Stimulated activated CD8-positive, alpha-beta memory T cell treated with anti-CD3 and anti-CD28 coated beads, Interleukin-2, amount 100 ng/mL, for 1 hour (primary cell): ENCODE measurements at regions not wholly inside any gene's neighbourhood (a gene's known extent, or its start where the extent isn't known, plus 50 kb on each side); places are given as distances from the start of the nearest gene placed in this dataset.
A peak's percentile ranks its signal among the peaks of the same experiment; 100 is the strongest.

Source experiments
- DNase-seq, 2 donors: peaks; one replicate each; pipeline ENCODE4 v3.0.0-alpha.2; 2020; ENCODE audit warnings: low read depth in 2 of 2

GRCh38 chr11:45062974-45063635 is 83.3 kb upstream of the PRDM11 start:
- no peak for DNase-seq

DNA sequence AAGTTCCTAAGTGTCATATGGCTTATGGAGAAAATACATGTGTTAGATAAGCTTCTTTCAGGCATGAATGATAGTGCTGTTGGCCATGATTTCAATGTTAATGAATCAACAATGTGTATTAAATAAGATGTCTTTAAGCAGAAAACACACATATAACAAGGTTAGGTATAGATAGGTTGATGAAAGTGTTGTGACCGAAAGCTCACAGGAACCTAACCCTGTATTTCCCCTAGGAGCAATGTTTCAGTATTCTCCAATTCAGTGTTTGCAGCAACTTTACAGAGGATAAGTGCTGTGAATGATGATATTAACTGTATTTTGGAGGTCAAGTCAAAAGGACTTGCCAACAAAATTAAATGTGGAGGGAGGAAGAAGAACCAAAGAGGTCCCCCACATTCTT is 82.8 kb upstream of the PRDM11 start:
- no peak for DNase-seq

GRCh38 chr11:45067966-45068365 is 78.5 kb upstream of the PRDM11 start:
- no peak for DNase-seq

DNA sequence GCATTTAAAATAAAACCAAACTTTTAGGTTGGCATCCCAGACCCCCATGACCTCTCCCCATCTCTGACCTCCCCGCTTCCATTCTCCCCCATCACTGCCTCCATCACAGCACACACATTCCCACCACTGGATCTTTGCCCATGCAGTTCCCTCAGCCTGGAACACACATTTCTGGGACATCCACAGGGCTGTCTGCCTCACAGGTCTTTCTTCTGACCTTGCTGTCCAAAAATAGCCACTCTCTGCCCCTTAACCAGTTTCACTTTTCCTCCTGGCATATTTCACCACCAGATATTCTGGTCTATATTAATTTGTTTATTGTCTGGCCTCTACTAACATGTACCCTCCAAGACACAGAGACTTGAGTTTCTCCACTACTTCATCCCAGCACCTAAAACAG is 75.2 kb upstream of the PRDM11 start:
- DNase-seq = no peak

- DNase-seq = no peak
Observed at GRCh38 chr11:45073685-45074141, 72.7 kb upstream of the PRDM11 start.

DNA sequence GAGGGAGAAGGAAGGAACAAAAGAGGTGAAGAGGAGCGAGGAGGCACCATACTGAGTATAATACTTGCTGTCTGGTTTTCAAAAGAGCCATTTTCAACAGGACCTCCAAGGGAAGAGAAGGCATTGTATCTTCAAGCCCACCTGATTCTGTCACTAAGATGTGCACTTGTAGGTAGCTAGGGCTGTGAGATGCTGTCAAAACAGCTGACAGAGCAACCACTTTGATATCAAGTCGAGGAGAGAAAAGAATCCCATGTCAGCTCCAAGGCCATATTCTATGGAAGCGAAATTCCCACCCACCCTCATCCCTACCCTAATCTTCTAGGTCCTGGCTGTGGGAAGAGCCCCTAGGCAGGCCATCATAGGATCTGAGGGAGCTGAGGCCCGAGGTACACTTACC is 70.9 kb upstream of the PRDM11 start:
- no peak for DNase-seq

GRCh38 chr11:45075952-45076351 is 70.5 kb upstream of the PRDM11 start:
- no peak for DNase-seq

DNA sequence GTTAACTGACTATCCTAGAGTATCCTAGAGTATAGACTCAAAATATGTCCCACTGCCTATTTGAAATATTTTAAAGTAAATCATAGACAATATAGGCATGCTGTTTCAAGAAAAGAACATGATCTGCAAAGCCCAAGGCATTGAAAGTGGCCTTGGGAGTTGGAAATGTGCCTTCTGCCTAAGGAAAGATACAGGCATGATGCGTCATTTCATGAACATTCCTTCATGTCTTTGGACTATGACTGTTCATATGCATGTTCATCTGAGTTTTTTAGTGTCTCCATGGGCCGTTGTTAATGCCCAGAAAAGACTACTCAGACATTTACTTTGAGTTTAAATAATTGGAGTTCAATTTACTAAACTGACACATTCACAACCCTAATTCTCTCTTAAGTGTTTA is 69.7 kb upstream of the PRDM11 start:
- DNase-seq = no peak

DNA sequence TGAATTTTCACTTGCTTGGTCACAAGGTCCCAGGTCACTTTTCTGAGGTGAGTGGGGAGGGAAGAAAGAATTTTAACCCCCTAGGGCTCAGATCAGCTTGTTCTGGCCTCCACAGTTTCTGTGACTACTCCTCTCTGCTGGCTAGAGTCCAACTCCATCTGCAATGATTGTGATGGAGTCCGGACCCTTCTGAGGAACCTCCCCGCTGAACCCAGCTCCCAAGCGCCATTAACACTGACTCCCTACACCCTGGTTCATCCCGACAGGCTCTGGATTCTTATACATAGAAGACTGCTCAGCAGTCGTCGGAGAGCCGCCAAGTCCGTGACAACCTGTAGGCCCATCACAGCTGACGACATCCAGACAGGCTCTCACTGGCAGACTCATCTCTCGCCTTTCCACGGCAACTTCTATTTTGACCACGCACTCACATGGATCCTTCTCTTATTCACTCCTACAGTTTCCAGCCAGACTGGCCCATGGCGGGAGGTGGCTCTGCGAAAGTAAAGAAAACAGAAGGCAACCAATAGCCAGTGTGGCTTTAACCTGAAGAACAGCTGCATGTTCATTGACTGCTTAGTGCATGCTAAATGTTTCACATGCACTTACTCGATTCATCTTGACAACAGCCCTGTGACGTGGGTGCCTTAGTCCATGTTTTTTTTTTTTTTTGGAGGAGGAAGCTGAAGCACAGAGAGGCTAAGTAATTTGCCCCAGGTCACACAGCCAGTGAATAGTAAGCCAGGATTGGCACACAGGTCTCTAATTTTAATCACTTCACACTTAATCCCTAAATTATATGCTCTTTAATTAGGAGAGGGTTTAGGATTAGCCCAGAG is 68.0 kb upstream of the PRDM11 start:
- DNase-seq = no peak

DNA sequence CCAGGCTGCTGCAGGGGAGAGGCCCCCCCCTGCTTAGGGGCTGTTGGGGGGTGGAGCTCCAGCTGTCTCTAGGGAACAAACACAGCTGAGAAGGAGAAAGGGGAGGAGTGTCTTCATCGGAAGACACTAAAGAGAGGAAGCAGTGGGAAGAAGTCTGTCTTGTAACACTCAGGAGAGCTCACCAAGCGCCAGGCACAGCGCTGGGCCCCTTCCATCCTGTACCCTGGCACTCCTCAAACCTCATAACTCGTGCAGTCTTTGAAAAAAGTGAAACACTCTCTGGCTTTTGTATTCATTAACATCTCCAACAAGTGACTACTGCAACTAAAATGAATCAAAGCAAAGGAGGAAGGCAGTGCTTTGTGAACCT is 67.4 kb upstream of the PRDM11 start:
- no peak for DNase-seq

- DNase-seq = no peak
Observed at GRCh38 chr11:45079567-45079942, 66.9 kb upstream of the PRDM11 start.

DNA sequence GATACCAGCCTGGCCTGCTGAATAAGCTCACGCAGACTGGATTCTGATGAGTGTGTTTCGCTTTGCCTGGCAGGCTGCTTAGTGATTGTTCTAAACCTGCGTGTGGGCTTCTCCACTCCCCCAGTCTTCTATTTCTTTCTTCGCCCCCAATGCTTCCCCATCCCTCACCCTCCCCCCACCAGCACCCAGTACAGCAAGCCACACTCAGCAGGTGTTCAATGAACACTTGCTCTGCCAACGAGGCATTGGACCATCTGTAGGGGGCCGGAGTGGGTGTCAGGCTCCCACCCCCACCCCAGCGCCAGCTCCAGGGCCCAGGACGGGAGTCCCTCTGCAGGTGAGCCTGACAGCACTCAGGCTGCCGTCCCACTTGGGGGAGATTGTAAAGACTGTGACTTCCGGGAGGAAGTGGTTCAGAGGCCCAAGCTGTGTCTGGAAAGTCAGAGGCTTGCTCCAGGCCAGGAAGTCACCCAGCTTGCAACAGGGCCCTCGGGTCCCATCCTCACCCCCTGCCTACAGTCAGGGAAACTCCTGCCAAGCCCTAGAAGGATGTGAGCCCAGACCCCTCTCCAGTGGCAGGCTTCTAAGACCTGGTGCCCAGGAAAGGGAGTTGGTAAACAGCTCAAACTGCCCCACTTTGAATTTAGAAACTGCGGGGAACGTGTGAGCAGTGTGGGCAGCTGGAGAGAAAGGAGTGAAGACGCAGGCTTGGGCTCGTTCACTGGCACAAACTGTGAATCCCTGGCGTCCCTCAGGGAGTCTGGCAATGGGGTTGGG is 66.3 kb upstream of the PRDM11 start:
- peak in 1 of 2 donors; percentile 20 for DNase-seq

DNA sequence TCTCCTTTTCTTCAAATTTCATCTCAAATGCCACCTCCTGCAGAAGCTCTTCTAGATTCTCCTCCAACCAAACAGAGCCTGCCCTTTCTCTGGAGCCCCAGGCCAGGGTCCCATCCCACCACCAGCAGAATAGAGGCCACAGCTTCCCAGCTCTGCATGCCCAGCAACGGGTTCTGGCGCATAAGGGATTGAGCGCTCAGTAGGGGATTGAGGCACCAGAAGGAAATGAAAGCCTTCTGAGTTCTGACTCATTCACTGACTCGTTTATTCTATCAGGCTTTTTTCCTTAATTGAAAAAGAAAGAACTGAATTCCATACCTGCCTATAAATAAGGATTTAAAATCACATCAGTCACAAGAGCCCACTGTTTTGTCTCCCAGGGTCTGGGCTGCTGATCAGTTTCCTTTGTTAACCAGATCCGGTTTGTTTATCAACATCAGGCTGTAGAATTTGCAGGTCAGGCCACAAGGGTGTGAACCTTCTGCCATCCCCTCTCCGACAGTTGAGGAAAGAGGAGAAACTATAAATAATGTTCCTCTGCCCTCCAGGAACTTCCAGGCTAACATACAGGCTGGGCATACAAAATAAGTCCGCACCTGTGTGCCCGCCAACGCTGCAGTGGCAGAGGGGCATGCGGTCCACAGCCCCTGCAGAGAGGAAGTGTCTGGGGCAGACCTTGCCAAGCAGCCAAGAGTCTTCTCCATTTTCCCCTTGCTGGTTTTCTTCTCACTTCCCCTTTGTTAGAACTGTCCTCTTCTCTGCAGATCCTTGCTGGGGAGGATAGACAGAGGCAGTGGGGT is 63.5 kb upstream of the PRDM11 start:
- no peak for DNase-seq

- DNase-seq = no peak
Observed at GRCh38 chr11:45083544-45084087, 62.8 kb upstream of the PRDM11 start.

GRCh38 chr11:45085646-45086501 is 60.6 kb upstream of the PRDM11 start:
- no peak for DNase-seq

GRCh38 chr11:45086526-45086925 is 59.9 kb upstream of the PRDM11 start:
- DNase-seq = no peak

DNA sequence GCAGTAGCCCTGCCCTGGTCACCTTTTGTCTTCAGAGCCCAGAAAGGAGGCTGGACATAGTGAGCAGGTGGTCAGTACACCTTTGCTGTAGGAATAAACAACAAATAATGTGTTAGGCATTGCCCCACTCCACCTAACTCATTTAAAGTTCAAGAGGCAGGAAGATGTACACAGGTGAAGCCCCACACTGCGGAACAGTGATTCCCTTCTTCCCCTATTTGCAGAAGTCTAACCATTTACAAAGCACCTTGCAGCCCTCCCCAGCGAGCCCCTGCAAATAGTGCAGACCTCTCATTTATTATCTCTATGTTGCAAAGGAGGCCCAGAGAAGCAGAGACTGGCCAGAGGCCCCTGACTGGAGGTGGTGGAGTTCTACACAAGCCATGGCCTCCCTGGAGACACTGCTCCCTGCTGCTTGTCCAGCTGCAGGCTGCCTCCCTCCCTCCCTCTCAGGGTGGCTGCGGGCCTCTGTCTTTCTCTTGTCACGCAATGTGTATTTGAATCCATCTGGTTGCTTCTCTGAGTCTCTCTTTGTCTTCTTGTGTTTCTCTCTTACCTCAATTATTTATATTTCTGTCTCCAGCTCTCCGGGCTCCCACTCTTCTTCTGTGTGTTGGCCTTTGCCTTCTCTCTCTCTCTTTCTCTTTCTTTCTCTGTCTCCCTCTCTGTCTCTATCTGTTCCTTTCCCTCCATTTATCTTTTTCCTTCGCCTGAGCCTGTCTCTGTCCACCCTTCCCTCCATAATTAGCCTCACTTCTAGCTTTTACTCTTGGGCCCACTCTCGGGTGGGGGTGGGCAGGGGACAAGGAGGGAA is 59.1 kb upstream of the PRDM11 start:
- no peak for DNase-seq

GRCh38 chr11:45087900-45088160 is 58.6 kb upstream of the PRDM11 start:
- DNase-seq = no peak

DNA sequence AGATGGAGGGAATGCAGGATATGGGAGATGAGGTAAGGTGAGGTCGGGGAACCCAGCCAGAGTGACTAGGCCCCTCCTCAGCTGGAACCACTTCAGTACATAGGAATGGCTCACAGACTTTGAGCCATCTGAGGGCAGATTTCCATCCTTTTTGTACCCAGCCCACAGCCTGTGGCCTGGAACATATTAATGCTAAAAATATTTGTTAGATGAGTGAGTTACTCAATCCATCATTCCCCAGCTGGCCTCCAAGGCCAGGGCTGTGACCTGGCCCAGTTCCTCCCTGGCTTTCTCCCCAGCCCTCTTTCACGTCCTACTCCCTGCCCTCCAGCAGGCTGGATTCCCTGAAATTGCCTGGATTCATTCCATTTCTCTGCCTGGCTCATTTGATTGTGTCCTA is 57.2 kb upstream of the PRDM11 start:
- no peak for DNase-seq
